Omental fat pad (tissue), 3 donors: ENCODE measurements at regions not wholly inside any gene's neighbourhood (a gene's known extent, or its start where the extent isn't known, plus 50 kb on each side); places are given as distances from the start of the nearest gene placed in this dataset.

Source experiments
- ATAC-seq: fragments of 150-250 bp; one replicate; pipeline ENCODE4 v1.9.1; 2016; ENCODE audit warnings: mild to moderate bottlenecking, moderate library complexity; ENCODE audit not compliant: low FRiP score
- DNase-seq: peaks from one replicate; pipeline ENCODE4 v3.0.0-alpha.2; 2019; ENCODE audit warnings: low spot score
- CTCF ChIP-seq, 3 donors: fragments of 450-650 bp; IDR thresholded peaks; one replicate each; pipeline ENCODE4 v1.5.1; 2016 to 2017; ENCODE audit warnings: antibody characterized with exemption in 3 of 3, mild to moderate bottlenecking in 3 of 3, moderate library complexity in 2 of 3

- TF ChIP-seq CTCF (IDR thresholded peaks at IDR 0.05): no peak
- no peak for ATAC-seq
Observed at GRCh38 chr3:1943395-1944118, 155.1 kb upstream of the CNTN4 start.

GRCh38 chr3:1945698-1946097 lies 153.0 kb upstream of the CNTN4 start:
- DNase-seq (no peak), ATAC-seq (no peak)
- no peak for TF ChIP-seq CTCF (IDR thresholded peaks at IDR 0.05)

More at GRCh38 chr3:1943395-1944118, 155.1 kb upstream of the CNTN4 start:
- no peak for DNase-seq

GRCh38 chr3:1953536-1953935 lies 145.1 kb upstream of the CNTN4 start:
- ATAC-seq (no peak), DNase-seq (no peak)
- no peak for TF ChIP-seq CTCF (IDR thresholded peaks at IDR 0.05)

- ATAC-seq (no peak), DNase-seq (no peak)
Observed at GRCh38 chr3:1954632-1955031, 144.0 kb upstream of the CNTN4 start.

GRCh38 chr3:1955170-1955569 lies 143.5 kb upstream of the CNTN4 start:
- no peak for TF ChIP-seq CTCF (IDR thresholded peaks at IDR 0.05)
- DNase-seq: no peak
- no peak for ATAC-seq

More at GRCh38 chr3:1954632-1955031, 144.0 kb upstream of the CNTN4 start:
- TF ChIP-seq CTCF (IDR thresholded peaks at IDR 0.05): no peak

- no peak for DNase-seq
- ATAC-seq: no peak
- no peak for TF ChIP-seq CTCF (IDR thresholded peaks at IDR 0.05)
Observed at GRCh38 chr3:1955750-1956149, 142.9 kb upstream of the CNTN4 start.

GRCh38 chr3:1960506-1960905 lies 138.2 kb upstream of the CNTN4 start:
- no peak for ATAC-seq
- DNase-seq: no peak
- no peak for TF ChIP-seq CTCF (IDR thresholded peaks at IDR 0.05)
